Brain pericyte (primary cell): ENCODE measurements at regions not wholly inside any gene's neighbourhood (a gene's known extent, or its start where the extent isn't known, plus 50 kb on each side); places are given as distances from the start of the nearest gene placed in this dataset.
"Not testable (repeated sequence)": the region's sequence is repeated elsewhere in the genome, so short reads cannot be mapped to it uniquely, and the experiment has no call there.

ENCODE experiments used
- DNase-seq: peaks from one replicate; pipeline ENCODE4 v3.0.0-alpha.2; 2012; ENCODE audit warnings: low read depth, low spot score

GRCh38 chr3:152667267-152667666 lies 167.7 kb upstream of the P2RY1 start:
- DNase-seq = no peak

- DNase-seq = no peak
Measured at GRCh38 chr3:152669560-152669959, 165.4 kb upstream of the P2RY1 start.

- no peak for DNase-seq
Measured at GRCh38 chr3:152671446-152672319, 163.2 kb upstream of the P2RY1 start.

- no peak for DNase-seq
Measured at GRCh38 chr3:152672320-152672649, 162.6 kb upstream of the P2RY1 start.

GRCh38 chr3:152676810-152677379 lies 158.0 kb upstream of the P2RY1 start:
- DNase-seq = no peak

GRCh38 chr3:152677491-152677890 lies 157.4 kb upstream of the P2RY1 start:
- DNase-seq = no peak

- no peak for DNase-seq
Measured at GRCh38 chr3:152682477-152682876, 152.5 kb upstream of the P2RY1 start.

- DNase-seq = no peak
Measured at GRCh38 chr3:152683521-152683999, 151.4 kb upstream of the P2RY1 start.

- no peak for DNase-seq
Measured at GRCh38 chr3:152684279-152684678, 150.7 kb upstream of the P2RY1 start.

- DNase-seq = peak; percentile 13
Measured at GRCh38 chr3:152688313-152688712, 146.6 kb upstream of the P2RY1 start.

GRCh38 chr3:152692326-152692725 lies 142.6 kb upstream of the P2RY1 start:
- DNase-seq = not testable (repeated sequence)

- DNase-seq = not testable (repeated sequence)
Measured at GRCh38 chr3:152693521-152694250, 141.2 kb upstream of the P2RY1 start.

- DNase-seq = no peak
Measured at GRCh38 chr3:152695840-152696239, 139.1 kb upstream of the P2RY1 start.

GRCh38 chr3:152696962-152697361 lies 138.0 kb upstream of the P2RY1 start:
- no peak for DNase-seq

GRCh38 chr3:152703245-152703890 lies 131.6 kb upstream of the P2RY1 start:
- DNase-seq = no peak

- no peak for DNase-seq
Measured at GRCh38 chr3:152706991-152707713, 127.8 kb upstream of the P2RY1 start.

GRCh38 chr3:152709659-152710058 lies 125.3 kb upstream of the P2RY1 start:
- no peak for DNase-seq

GRCh38 chr3:152710549-152710948 lies 124.4 kb upstream of the P2RY1 start:
- DNase-seq = no peak

- no peak for DNase-seq
Measured at GRCh38 chr3:152713989-152714388, 120.9 kb upstream of the P2RY1 start.

- DNase-seq = no peak
Measured at GRCh38 chr3:152714507-152714906, 120.4 kb upstream of the P2RY1 start.

- DNase-seq = no peak
Measured at GRCh38 chr3:152717252-152717651, 117.7 kb upstream of the P2RY1 start.
